ENCODE measurements at regions not wholly inside any gene's neighbourhood (a gene's known extent, or its start where the extent isn't known, plus 50 kb on each side); places are given as distances from the start of the nearest gene placed in this dataset.

DNA sequence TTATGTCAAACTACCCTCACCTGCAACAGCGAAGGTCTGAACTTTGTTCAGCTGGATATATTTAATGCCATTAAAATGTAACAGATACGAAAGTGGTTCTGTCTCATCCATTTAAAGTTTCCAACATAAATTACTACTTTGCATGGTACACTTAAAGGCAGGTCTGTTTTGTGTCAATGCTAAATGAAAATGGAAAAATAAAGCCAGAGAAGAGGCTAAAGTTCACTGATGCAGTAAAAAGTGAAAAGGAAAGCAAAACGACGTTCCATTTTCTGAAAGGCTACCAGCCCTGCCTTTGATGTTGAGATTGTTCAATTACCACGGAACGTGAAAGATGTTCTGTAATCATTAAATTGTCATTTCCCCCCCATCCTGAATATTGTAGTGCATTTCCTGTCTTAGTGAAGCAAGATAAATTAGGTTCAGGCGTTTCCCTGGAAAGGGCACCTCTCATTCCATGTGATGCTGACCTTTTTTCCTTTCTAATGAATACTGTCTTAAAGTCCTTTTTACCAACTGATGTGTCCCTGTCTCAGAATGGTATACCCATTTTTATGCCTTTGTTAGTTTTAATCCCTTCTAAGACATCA lies 334.7 kb upstream of the JAG1 start:
- no peak for TF ChIP-seq SOX6 (IDR thresholded peaks at IDR 0.05)
- TF ChIP-seq SOX6 (CRISPR knock-in tag; IDR thresholded peaks at IDR 0.05): no peak
- TF ChIP-seq YY1 (IDR thresholded peaks at IDR 0.05; ENCODE audit: insufficient read depth, insufficient replicate concordance, low read depth, low read length): no peak
- TF ChIP-seq ZNF547 (CRISPR knock-in tag; IDR thresholded peaks at IDR 0.05): no peak
- TF ChIP-seq ZNF703 (CRISPR knock-in tag; IDR thresholded peaks at IDR 0.05; ENCODE audit: borderline replicate concordance): no peak
